ENCODE measurements at regions not wholly inside any gene's neighbourhood (a gene's known extent, or its start where the extent isn't known, plus 50 kb on each side); places are given as distances from the start of the nearest gene placed in this dataset.

- DNase-seq (ENCODE audit: low read depth) = no peak
- Histone ChIP-seq H3K36me3 (ENCODE audit: control insufficient read depth, insufficient read depth, low read length) (no peaks in the 10 kb centered on the region), H3K27me3 (ENCODE audit: control insufficient read depth, insufficient read depth, low read length) (no peaks in the 10 kb centered on the region), H3K4me3 (ENCODE audit: low read depth, low read length) (no peak overlapping the region)
- no peak for TF ChIP-seq CTCF (IDR thresholded peaks at IDR 0.05; ENCODE audit: insufficient read depth, low read length, poor library complexity, severe bottlenecking)
These were observed 195.2 kb downstream of the TAF11L14 start for GRCh38 chr5:17829456-17829855.

GRCh38 chr5:17831279-17831678 lies 197.0 kb downstream of the TAF11L14 start:
- no peak for TF ChIP-seq CTCF (IDR thresholded peaks at IDR 0.05; ENCODE audit: insufficient read depth, low read length, poor library complexity, severe bottlenecking)
- Histone ChIP-seq H3K36me3 (ENCODE audit: control insufficient read depth, insufficient read depth, low read length) (no peaks in the 10 kb centered on the region), H3K4me3 (ENCODE audit: low read depth, low read length) (no peak overlapping the region), H3K27me3 (ENCODE audit: control insufficient read depth, insufficient read depth, low read length) (no peaks in the 10 kb centered on the region)
- no peak for DNase-seq (ENCODE audit: low read depth)

GRCh38 chr5:17832949-17833745 lies 198.9 kb downstream of the TAF11L14 start:
- H3K4me3 ChIP-seq (ENCODE audit: low read depth, low read length) = no peak overlapping the region
- no peak for TF ChIP-seq CTCF (IDR thresholded peaks at IDR 0.05; ENCODE audit: insufficient read depth, low read length, poor library complexity, severe bottlenecking)
- no peaks in the 10 kb centered on the region for H3K36me3 ChIP-seq (ENCODE audit: control insufficient read depth, insufficient read depth, low read length)
- no peak for DNase-seq (ENCODE audit: low read depth)
- H3K27me3 ChIP-seq (ENCODE audit: control insufficient read depth, insufficient read depth, low read length) = no peaks in the 10 kb centered on the region

GRCh38 chr5:17837757-17838156 lies 203.5 kb downstream of the TAF11L14 start:
- DNase-seq (ENCODE audit: low read depth) = no peak
- H3K27me3 ChIP-seq (ENCODE audit: control insufficient read depth, insufficient read depth, low read length) = no peaks in the 10 kb centered on the region
- no peak for TF ChIP-seq CTCF (IDR thresholded peaks at IDR 0.05; ENCODE audit: insufficient read depth, low read length, poor library complexity, severe bottlenecking)
- no peak overlapping the region for H3K4me3 ChIP-seq (ENCODE audit: low read depth, low read length)
- H3K36me3 ChIP-seq (ENCODE audit: control insufficient read depth, insufficient read depth, low read length) = no peaks in the 10 kb centered on the region

GRCh38 chr5:17838469-17838868 lies 204.2 kb downstream of the TAF11L14 start:
- no peak overlapping the region for H3K4me3 ChIP-seq (ENCODE audit: low read depth, low read length)
- TF ChIP-seq CTCF (IDR thresholded peaks at IDR 0.05; ENCODE audit: insufficient read depth, low read length, poor library complexity, severe bottlenecking) = no peak
- DNase-seq (ENCODE audit: low read depth) = no peak
- H3K36me3 ChIP-seq (ENCODE audit: control insufficient read depth, insufficient read depth, low read length) = no peaks in the 10 kb centered on the region
- H3K27me3 ChIP-seq (ENCODE audit: control insufficient read depth, insufficient read depth, low read length) = no peaks in the 10 kb centered on the region

- no peak overlapping the region for H3K4me3 ChIP-seq (ENCODE audit: low read depth, low read length)
- DNase-seq (ENCODE audit: low read depth) = no peak
- TF ChIP-seq CTCF (IDR thresholded peaks at IDR 0.05; ENCODE audit: insufficient read depth, low read length, poor library complexity, severe bottlenecking) = no peak
These were observed 205.6 kb downstream of the TAF11L14 start for GRCh38 chr5:17839848-17840247.

More at GRCh38 chr5:17839848-17840247, 205.6 kb downstream of the TAF11L14 start:
- Histone ChIP-seq H3K27me3 (ENCODE audit: control insufficient read depth, insufficient read depth, low read length) (no peaks in the 10 kb centered on the region), H3K36me3 (ENCODE audit: control insufficient read depth, insufficient read depth, low read length) (no peaks in the 10 kb centered on the region)

Measured in kidney epithelial cell (primary cell).